ENCODE measurements at regions not wholly inside any gene's neighbourhood (a gene's known extent, or its start where the extent isn't known, plus 50 kb on each side); places are given as distances from the start of the nearest gene placed in this dataset.
"Not testable (repeated sequence)": the region's sequence is repeated elsewhere in the genome, so short reads cannot be mapped to it uniquely, and the experiment has no call there.

- Histone ChIP-seq H3K9me2 (replicated peaks; ENCODE audit: low read depth, low read length) (no peaks in the 10 kb centered on the region), H3K79me2 (ENCODE audit: insufficient read depth, low read length) (no peaks in the 10 kb centered on the region), H3K9ac (ENCODE audit: low read depth, low read length, poor library complexity, severe bottlenecking) (no peak overlapping the region), H2AFZ (ENCODE audit: low read length) (no peak overlapping the region), H3K36me3 (ENCODE audit: insufficient read depth, low read length) (no peaks in the 10 kb centered on the region), H3K4me1 (ENCODE audit: insufficient read depth, low read length, poor library complexity, severe bottlenecking) (no peaks in the 10 kb centered on the region), H3K4me2 (ENCODE audit: low read depth, low read length, poor library complexity, severe bottlenecking) (no peak overlapping the region), H3F3A (ENCODE audit: low read depth) (no peaks in the 10 kb centered on the region), H3K9me3 (ENCODE audit: insufficient read depth, low read depth, low read length) (no peaks in the 10 kb centered on the region; the same call in 1 of the 2 replicates), H4K20me1 (ENCODE audit: insufficient read depth, low read length, poor library complexity, severe bottlenecking) (no peaks in the 10 kb centered on the region), H3K27me3 (ENCODE audit: insufficient read depth, low read length, poor library complexity, severe bottlenecking) (no peaks in the 10 kb centered on the region), H3K4me3 (ENCODE audit: low read length, poor library complexity, severe bottlenecking) (no peak overlapping the region)
- TF ChIP-seq, protein P1, sequence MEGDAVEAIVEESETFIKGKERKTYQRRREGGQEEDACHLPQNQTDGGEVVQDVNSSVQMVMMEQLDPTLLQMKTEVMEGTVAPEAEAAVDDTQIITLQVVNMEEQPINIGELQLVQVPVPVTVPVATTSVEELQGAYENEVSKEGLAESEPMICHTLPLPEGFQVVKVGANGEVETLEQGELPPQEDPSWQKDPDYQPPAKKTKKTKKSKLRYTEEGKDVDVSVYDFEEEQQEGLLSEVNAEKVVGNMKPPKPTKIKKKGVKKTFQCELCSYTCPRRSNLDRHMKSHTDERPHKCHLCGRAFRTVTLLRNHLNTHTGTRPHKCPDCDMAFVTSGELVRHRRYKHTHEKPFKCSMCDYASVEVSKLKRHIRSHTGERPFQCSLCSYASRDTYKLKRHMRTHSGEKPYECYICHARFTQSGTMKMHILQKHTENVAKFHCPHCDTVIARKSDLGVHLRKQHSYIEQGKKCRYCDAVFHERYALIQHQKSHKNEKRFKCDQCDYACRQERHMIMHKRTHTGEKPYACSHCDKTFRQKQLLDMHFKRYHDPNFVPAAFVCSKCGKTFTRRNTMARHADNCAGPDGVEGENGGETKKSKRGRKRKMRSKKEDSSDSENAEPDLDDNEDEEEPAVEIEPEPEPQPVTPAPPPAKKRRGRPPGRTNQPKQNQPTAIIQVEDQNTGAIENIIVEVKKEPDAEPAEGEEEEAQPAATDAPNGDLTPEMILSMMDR (conservative IDR thresholded peaks at IDR 0.05; ENCODE audit: low read length), result no peak
- TF ChIP-seq EZH2phosphoT487 (IDR thresholded peaks at IDR 0.05; ENCODE audit: borderline replicate concordance), result no peak
These were observed 122.8 kb downstream of the SHANK2 start for GRCh38 chr11:71129624-71130023.

- Histone ChIP-seq H3K9me2 (replicated peaks; ENCODE audit: low read depth, low read length) (no peaks in the 10 kb centered on the region), H3K36me3 (ENCODE audit: insufficient read depth, low read length) (no peaks in the 10 kb centered on the region), H4K20me1 (ENCODE audit: insufficient read depth, low read length, poor library complexity, severe bottlenecking) (no peaks in the 10 kb centered on the region), H3K9me3 (ENCODE audit: insufficient read depth, low read depth, low read length) (no peaks in the 10 kb centered on the region; the same call in 1 of the 2 replicates), H3K4me1 (ENCODE audit: insufficient read depth, low read length, poor library complexity, severe bottlenecking) (no peaks in the 10 kb centered on the region), H3K27me3 (ENCODE audit: insufficient read depth, low read length, poor library complexity, severe bottlenecking) (no peaks in the 10 kb centered on the region), H3K9ac (ENCODE audit: low read depth, low read length, poor library complexity, severe bottlenecking) (no peak overlapping the region), H3F3A (ENCODE audit: low read depth) (no peaks in the 10 kb centered on the region), H3K4me3 (ENCODE audit: low read length, poor library complexity, severe bottlenecking) (no peak overlapping the region), H3K4me2 (ENCODE audit: low read depth, low read length, poor library complexity, severe bottlenecking) (no peak overlapping the region), H3K79me2 (ENCODE audit: insufficient read depth, low read length) (no peaks in the 10 kb centered on the region), H2AFZ (ENCODE audit: low read length) (no peak overlapping the region)
- no peak for TF ChIP-seq EZH2phosphoT487 (IDR thresholded peaks at IDR 0.05; ENCODE audit: borderline replicate concordance)
- TF ChIP-seq, protein P1 (conservative IDR thresholded peaks at IDR 0.05; ENCODE audit: low read length), result no peak
These were observed 124.6 kb downstream of the SHANK2 start for GRCh38 chr11:71127806-71128205.

DNA sequence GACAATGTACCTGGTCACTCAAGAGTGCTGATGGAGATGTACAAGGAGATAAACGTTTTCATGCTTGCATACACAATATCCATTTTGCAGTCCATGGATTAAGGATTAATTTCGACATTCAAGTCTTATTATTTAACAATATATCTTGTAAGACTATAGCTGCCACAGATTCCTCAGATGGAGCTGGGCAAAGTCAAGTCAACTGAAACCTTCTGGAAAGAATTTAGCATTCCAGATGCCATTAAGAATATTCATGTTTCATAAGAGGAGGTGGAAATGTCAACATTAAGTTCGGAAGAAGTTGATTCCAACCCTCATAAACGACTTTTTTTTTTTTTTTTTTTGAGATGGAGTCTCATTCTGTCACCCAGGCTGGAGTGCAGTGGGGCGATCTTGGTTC, 126.0 kb downstream of the SHANK2 start:
- H3K36me3 ChIP-seq (ENCODE audit: insufficient read depth, low read length); H3K27me3 ChIP-seq (ENCODE audit: insufficient read depth, low read length, poor library complexity, severe bottlenecking); H3F3A ChIP-seq (ENCODE audit: low read depth); H3K9me2 ChIP-seq (replicated peaks; ENCODE audit: low read depth, low read length); H2AFZ ChIP-seq (ENCODE audit: low read length); H3K4me2 ChIP-seq (ENCODE audit: low read depth, low read length, poor library complexity, severe bottlenecking); H3K4me3 ChIP-seq (ENCODE audit: low read length, poor library complexity, severe bottlenecking); H3K9ac ChIP-seq (ENCODE audit: low read depth, low read length, poor library complexity, severe bottlenecking); H3K9me3 ChIP-seq (ENCODE audit: insufficient read depth, low read depth, low read length); H3K4me1 ChIP-seq (ENCODE audit: insufficient read depth, low read length, poor library complexity, severe bottlenecking); H3K79me2 ChIP-seq (ENCODE audit: insufficient read depth, low read length); H4K20me1 ChIP-seq (ENCODE audit: insufficient read depth, low read length, poor library complexity, severe bottlenecking): not testable (repeated sequence)

GRCh38 chr11:71125150-71125549, 127.2 kb downstream of the SHANK2 start:
- TF ChIP-seq EZH2phosphoT487 (IDR thresholded peaks at IDR 0.05; ENCODE audit: borderline replicate concordance), result no peak
- TF ChIP-seq, protein P1 (conservative IDR thresholded peaks at IDR 0.05; ENCODE audit: low read length), result no peak
- no peak overlapping the region for H3K4me3 ChIP-seq (ENCODE audit: low read length, poor library complexity, severe bottlenecking)
- H4K20me1 ChIP-seq (ENCODE audit: insufficient read depth, low read length, poor library complexity, severe bottlenecking), result no peaks in the 10 kb centered on the region

More at GRCh38 chr11:71125150-71125549, 127.2 kb downstream of the SHANK2 start:
- H3F3A ChIP-seq (ENCODE audit: low read depth), result no peaks in the 10 kb centered on the region
- no peaks in the 10 kb centered on the region for H3K9me2 ChIP-seq (replicated peaks; ENCODE audit: low read depth, low read length)
- H3K4me1 ChIP-seq (ENCODE audit: insufficient read depth, low read length, poor library complexity, severe bottlenecking), result no peaks in the 10 kb centered on the region
- no peaks in the 10 kb centered on the region for H3K27me3 ChIP-seq (ENCODE audit: insufficient read depth, low read length, poor library complexity, severe bottlenecking)
- H3K79me2 ChIP-seq (ENCODE audit: insufficient read depth, low read length), result no peaks in the 10 kb centered on the region
- H3K36me3 ChIP-seq (ENCODE audit: insufficient read depth, low read length), result no peaks in the 10 kb centered on the region
- no peaks in the 10 kb centered on the region; the same call in 1 of the 2 replicates for H3K9me3 ChIP-seq (ENCODE audit: insufficient read depth, low read depth, low read length)
- no peak overlapping the region for H2AFZ ChIP-seq (ENCODE audit: low read length)
- H3K9ac ChIP-seq (ENCODE audit: low read depth, low read length, poor library complexity, severe bottlenecking), result no peak overlapping the region
- H3K4me2 ChIP-seq (ENCODE audit: low read depth, low read length, poor library complexity, severe bottlenecking), result no peak overlapping the region
